Stimulated activated naive CD8-positive, alpha-beta T cell treated with anti-CD3 and anti-CD28 coated beads, Interleukin-15, Interleukin-2, amounts not matched to agents 100 U/mL and 50 U/mL, for 24 hours (primary cell): ENCODE measurements at regions not wholly inside any gene's neighbourhood (a gene's known extent, or its start where the extent isn't known, plus 50 kb on each side); places are given as distances from the start of the nearest gene placed in this dataset.
"Not testable (repeated sequence)": the region's sequence is repeated elsewhere in the genome, so short reads cannot be mapped to it uniquely, and the experiment has no call there.

ENCODE experiments used
- ATAC-seq: fragments of 150-1000 bp; cut with Tn5 transposase; one replicate; pipeline ENCODE4 v1.10.0; 2021
- DNase-seq: peaks from one replicate; pipeline ENCODE4 v3.0.0; 2021

GRCh38 chr6:155584006-155584405, 128.4 kb upstream of the NOX3 start:
- DNase-seq (no peak), ATAC-seq (no peak)

GRCh38 chr6:155582016-155582991, 126.7 kb upstream of the NOX3 start:
- ATAC-seq (no peak), DNase-seq (no peak)

GRCh38 chr6:155580904-155581303, 125.3 kb upstream of the NOX3 start:
- DNase-seq (no peak), ATAC-seq (no peak)

GRCh38 chr6:155578251-155578650, 122.6 kb upstream of the NOX3 start:
- no peak for ATAC-seq
- no peak for DNase-seq

GRCh38 chr6:155561966-155562364, 106.3 kb upstream of the NOX3 start:
- DNase-seq (no peak), ATAC-seq (no peak)

- no peak for ATAC-seq
- no peak for DNase-seq
These were observed 105.8 kb upstream of the NOX3 start for GRCh38 chr6:155561257-155561965.

- no peak for ATAC-seq
- DNase-seq, result no peak
These were observed 94.3 kb upstream of the NOX3 start for GRCh38 chr6:155549928-155550327.

- DNase-seq (no peak), ATAC-seq (no peak)
These were observed 93.6 kb upstream of the NOX3 start for GRCh38 chr6:155549028-155549798.

GRCh38 chr6:155548576-155548975, 92.9 kb upstream of the NOX3 start:
- DNase-seq (no peak), ATAC-seq (no peak)

GRCh38 chr6:155544677-155545076, 89.0 kb upstream of the NOX3 start:
- no peak for ATAC-seq
- no peak for DNase-seq

- DNase-seq (no peak), ATAC-seq (no peak)
These were observed 87.7 kb upstream of the NOX3 start for GRCh38 chr6:155543166-155543847.

GRCh38 chr6:155542036-155542435, 86.4 kb upstream of the NOX3 start:
- no peak for ATAC-seq
- DNase-seq, result no peak

- no peak for DNase-seq
- no peak for ATAC-seq
These were observed 83.2 kb upstream of the NOX3 start for GRCh38 chr6:155538708-155539390.

GRCh38 chr6:155534678-155535077, 79.0 kb upstream of the NOX3 start:
- ATAC-seq (no peak), DNase-seq (no peak)

- DNase-seq (no peak), ATAC-seq (no peak)
These were observed 74.7 kb upstream of the NOX3 start for GRCh38 chr6:155530219-155530834.

GRCh38 chr6:155529814-155530213, 74.2 kb upstream of the NOX3 start:
- DNase-seq, ATAC-seq: not testable (repeated sequence)

GRCh38 chr6:155528982-155529453, 73.4 kb upstream of the NOX3 start:
- no peak for DNase-seq
- peak; percentile 51 for ATAC-seq

- no peak for ATAC-seq
- DNase-seq, result no peak
These were observed 72.7 kb upstream of the NOX3 start for GRCh38 chr6:155528335-155528734.

GRCh38 chr6:155527443-155527842, 71.8 kb upstream of the NOX3 start:
- ATAC-seq (no peak), DNase-seq (no peak)

GRCh38 chr6:155523821-155524651, 68.4 kb upstream of the NOX3 start:
- ATAC-seq, result peak; percentile 78
- DNase-seq, result no peak
